Ovary (tissue), 7 donors: ENCODE measurements at regions not wholly inside any gene's neighbourhood (a gene's known extent, or its start where the extent isn't known, plus 50 kb on each side); places are given as distances from the start of the nearest gene placed in this dataset.
A peak's percentile ranks its signal among the peaks of the same experiment; 100 is the strongest.

Experiments used
- DNase-seq, 5 donors: peaks; one replicate each; pipeline ENCODE4 v3.0.0-alpha.2; 2019 to 2020
- H3K27ac ChIP-seq, 2 donors: fragments of 200-600 bp; one replicate each; pipeline versions ENCODE4 v1.5.1 to v1.8.0; 2019 to 2022
- H3K27me3 ChIP-seq: fragments of 200-600 bp; one replicate; pipeline ENCODE4 v1.8.0; 2022
- H3K36me3 ChIP-seq: fragments of 200-600 bp; sonication (generic); one replicate; pipeline ENCODE4 v1.5.1; 2019
- H3K4me1 ChIP-seq: one replicate; pipeline ENCODE4 v1.8.1; 2013; ENCODE audit warnings: mild to moderate bottlenecking, moderate library complexity; ENCODE audit not compliant: insufficient read depth
- H3K4me3 ChIP-seq: fragments of 200-600 bp; sonication (generic); one replicate; pipeline ENCODE4 v1.5.1; 2017
- H3K9me3 ChIP-seq, 2 donors: fragments of 200-600 bp in 1 of 2; sonication (generic) in 1 of 2; one replicate each; pipeline versions ENCODE4 v1.5.1 to v1.8.1; 2013 to 2019; ENCODE audit warnings: mild to moderate bottlenecking in 1 of 2, moderate library complexity in 1 of 2
- EP300 ChIP-seq: sonication (generic); formaldehyde crosslinking; IDR thresholded peaks from one replicate; pipeline ENCODE4 v1.6.1; 2017; ENCODE audit warnings: antibody characterized with exemption
- POLR2A ChIP-seq: fragments of 450-650 bp; IDR thresholded peaks from one replicate; pipeline ENCODE4 v1.6.1; 2017; ENCODE audit warnings: antibody characterized with exemption, mild to moderate bottlenecking, moderate library complexity
- WGBS, 3 donors: extraction: QIAGEN DNeasy Blood & Tissue Kit in 1 of 3; methylation state at CpG; one replicate each; pipeline versions ENCODE4 v1.1.5 to v1.1.7; 2013 to 2017; 5-methylcytosine and 5-hydroxymethylcytosine counted together
- intact Hi-C, 4 donors: fragments of 100-400 bp; cut with DNase I; formaldehyde crosslinking; loops; one replicate each; pipeline versions ENCODE4 v1.11.0 to v1.15.1; 2022 to 2023
- TF ChIP-seq, protein P1 (sequence below), 3 donors: fragments of 450-650 bp in 2 of 3; fragments of 200-600 bp in 1 of 3; IDR thresholded peaks; one replicate each; pipeline versions ENCODE4 v1.5.1 to v1.8.0; 2016 to 2022; ENCODE audit warnings: antibody characterized with exemption in 3 of 3, mild to moderate bottlenecking in 1 of 3
- donor health status: DM: no; HTN: no; CAD: no; lungs with moderate emphysema.
- donor health status: DM: no; HTN: no; CAD: no.
- donor health status: Bipolar disorder and iron deficiency.
- donor health status: DM: no; HTN: no; CAD: no.
- donor health status: DM: yes; HTN: yes; CAD: no.

DNA sequence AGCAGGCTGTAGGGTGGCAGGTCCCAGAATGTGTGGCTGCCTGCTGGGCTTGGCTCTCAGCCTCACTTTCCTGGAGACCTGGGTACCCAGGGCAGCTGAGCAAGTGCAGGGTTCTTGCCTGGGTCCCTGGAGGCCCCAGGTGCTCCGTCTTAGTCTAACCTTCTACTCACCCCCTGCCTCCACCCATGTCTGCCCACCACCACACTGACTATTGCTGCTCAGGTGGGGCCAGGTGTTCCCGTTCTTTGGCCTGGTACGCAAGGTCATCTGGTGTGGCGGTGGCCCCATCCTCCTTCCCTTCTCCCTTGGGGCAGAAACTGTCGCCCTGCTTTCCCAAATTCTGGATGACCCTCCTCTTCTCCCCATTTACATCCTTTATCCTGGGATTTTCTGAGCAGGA, 319.9 kb downstream of the TMEM121 start:
- intact Hi-C loops: no loop called here
- no peaks in the 10 kb centered on the region for H3K4me1 ChIP-seq
- TF ChIP-seq EP300: no peak
- TF ChIP-seq, protein P1, sequence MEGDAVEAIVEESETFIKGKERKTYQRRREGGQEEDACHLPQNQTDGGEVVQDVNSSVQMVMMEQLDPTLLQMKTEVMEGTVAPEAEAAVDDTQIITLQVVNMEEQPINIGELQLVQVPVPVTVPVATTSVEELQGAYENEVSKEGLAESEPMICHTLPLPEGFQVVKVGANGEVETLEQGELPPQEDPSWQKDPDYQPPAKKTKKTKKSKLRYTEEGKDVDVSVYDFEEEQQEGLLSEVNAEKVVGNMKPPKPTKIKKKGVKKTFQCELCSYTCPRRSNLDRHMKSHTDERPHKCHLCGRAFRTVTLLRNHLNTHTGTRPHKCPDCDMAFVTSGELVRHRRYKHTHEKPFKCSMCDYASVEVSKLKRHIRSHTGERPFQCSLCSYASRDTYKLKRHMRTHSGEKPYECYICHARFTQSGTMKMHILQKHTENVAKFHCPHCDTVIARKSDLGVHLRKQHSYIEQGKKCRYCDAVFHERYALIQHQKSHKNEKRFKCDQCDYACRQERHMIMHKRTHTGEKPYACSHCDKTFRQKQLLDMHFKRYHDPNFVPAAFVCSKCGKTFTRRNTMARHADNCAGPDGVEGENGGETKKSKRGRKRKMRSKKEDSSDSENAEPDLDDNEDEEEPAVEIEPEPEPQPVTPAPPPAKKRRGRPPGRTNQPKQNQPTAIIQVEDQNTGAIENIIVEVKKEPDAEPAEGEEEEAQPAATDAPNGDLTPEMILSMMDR (IDR thresholded peaks at IDR 0.05): no peak
- no peak for TF ChIP-seq POLR2A
- peak in 1 of 5 donors; percentile 1 for DNase-seq
- H3K36me3 ChIP-seq: no peaks in the 10 kb centered on the region
- no peaks in the 10 kb centered on the region for H3K9me3 ChIP-seq
- no peak overlapping the region for H3K27ac ChIP-seq
- H3K27me3 ChIP-seq: no peaks in the 10 kb centered on the region
- 78 to 93% (median 81%) methylated on average over 5 of the region's 5 CpGs for WGBS, 3 donors
- H3K4me3 ChIP-seq: no peak overlapping the region

DNA sequence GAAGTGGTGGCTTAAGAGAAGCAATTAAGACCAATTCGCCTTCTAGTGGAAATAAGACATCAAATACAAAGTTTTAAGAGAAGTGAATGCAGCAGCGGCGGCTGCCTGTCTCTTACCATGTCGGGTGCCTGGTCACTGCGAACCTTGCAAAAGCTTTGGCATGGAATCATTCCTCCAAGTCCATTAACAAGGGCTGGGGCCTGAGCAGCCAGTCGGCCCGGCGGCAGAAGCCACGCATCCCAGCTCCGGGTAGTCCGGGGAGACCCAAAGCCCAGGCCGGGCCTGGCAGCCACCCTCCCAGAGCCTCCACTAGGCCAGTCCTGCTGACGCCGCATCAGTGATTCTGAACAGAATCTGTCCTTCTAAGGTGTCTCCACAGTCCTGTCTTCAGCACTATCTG, 321.0 kb downstream of the TMEM121 start:
- intact Hi-C loops: no loop called here
- Histone ChIP-seq H3K27ac (no peak overlapping the region), H3K9me3 (no peaks in the 10 kb centered on the region), H3K36me3 (no peaks in the 10 kb centered on the region), H3K27me3 (no peaks in the 10 kb centered on the region), H3K4me1 (no peaks in the 10 kb centered on the region), H3K4me3 (no peak overlapping the region)
- DNase-seq: peak in 1 of 5 donors; percentile 1
- 88 to 95% (median 91%) methylated on average over 14 of the region's 14 CpGs for WGBS, 3 donors
- no peak for TF ChIP-seq EP300
- no peak for TF ChIP-seq POLR2A

DNA sequence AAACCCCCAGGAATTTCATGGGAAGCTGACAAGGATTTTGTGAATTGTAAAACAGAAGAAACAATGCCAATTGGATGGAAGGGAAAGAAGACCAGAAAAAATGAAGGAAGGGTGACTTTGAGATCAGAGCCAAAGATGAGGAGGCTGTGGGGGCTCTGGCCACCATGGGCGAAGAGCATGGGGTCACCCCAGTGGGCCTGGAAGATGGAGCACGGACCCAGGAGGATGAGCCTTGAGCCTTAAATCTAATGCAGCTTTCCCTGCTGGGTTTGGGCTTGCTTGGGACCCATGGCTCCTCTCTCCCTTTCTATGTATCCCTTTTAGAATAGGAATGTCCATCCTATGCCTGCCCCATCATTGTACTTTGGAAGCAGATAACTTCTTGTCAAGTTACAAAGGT, 322.2 kb downstream of the TMEM121 start:
- Histone ChIP-seq H3K4me1 (no peaks in the 10 kb centered on the region), H3K9me3 (no peaks in the 10 kb centered on the region), H3K27me3 (no peaks in the 10 kb centered on the region), H3K36me3 (no peaks in the 10 kb centered on the region), H3K4me3 (no peak overlapping the region), H3K27ac (no peak overlapping the region)
- intact Hi-C loops: no loop called here
- WGBS, 3 donors: 41 to 73% (median 49%) methylated on average over 2 of the region's 2 CpGs
- TF ChIP-seq POLR2A (no peak), EP300 (no peak)
- TF ChIP-seq, protein P1 (IDR thresholded peaks at IDR 0.05): no peak
- no peak for DNase-seq

DNA sequence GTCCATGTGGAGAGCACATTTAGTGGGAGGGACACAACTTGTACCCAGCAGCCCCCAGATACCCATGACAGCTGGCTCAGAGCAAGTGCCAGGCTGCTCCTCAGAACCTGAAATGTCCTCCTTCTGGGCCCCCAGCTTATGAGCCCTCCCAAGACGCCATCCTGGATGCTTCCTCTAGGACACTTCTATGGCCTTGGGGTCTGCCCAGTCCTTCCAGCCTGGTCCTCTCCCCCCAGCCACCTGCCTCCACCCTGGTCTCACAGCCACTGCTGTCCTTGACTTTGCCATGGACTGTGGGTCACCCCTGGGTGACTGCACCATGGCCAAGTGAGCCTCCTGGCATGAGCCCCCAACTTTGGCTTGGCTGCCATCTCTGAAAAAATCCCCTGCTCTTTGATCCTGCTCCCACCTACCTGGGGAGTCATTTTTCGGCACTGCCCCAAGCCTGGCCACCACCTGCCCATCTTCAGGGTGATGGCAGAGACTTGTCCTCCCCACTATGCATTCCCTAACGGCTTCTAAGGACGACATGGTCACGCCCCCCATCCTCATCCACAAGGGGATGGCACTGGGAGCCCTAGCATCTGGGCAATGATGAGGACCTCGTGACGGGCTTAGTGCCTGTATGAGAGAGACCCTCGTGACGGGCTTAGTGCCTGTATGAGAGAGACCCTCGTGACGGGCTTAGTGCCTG, 323.7 kb downstream of the TMEM121 start:
- Histone ChIP-seq H3K36me3 (no peaks in the 10 kb centered on the region), H3K9me3 (no peaks in the 10 kb centered on the region), H3K27ac (no peak overlapping the region), H3K4me1 (no peaks in the 10 kb centered on the region), H3K4me3 (no peak overlapping the region), H3K27me3 (no peaks in the 10 kb centered on the region)
- TF ChIP-seq EP300 (no peak), POLR2A (no peak)
- TF ChIP-seq, protein P1 (IDR thresholded peaks at IDR 0.05): no peak
- DNase-seq: peak in 2 of 5 donors; percentile 5 to 14
- intact Hi-C loops: no loop called here
- WGBS, 3 donors: 75 to 82% (median 75%) methylated on average over 8 to 11 of the region's 11 CpGs

DNA sequence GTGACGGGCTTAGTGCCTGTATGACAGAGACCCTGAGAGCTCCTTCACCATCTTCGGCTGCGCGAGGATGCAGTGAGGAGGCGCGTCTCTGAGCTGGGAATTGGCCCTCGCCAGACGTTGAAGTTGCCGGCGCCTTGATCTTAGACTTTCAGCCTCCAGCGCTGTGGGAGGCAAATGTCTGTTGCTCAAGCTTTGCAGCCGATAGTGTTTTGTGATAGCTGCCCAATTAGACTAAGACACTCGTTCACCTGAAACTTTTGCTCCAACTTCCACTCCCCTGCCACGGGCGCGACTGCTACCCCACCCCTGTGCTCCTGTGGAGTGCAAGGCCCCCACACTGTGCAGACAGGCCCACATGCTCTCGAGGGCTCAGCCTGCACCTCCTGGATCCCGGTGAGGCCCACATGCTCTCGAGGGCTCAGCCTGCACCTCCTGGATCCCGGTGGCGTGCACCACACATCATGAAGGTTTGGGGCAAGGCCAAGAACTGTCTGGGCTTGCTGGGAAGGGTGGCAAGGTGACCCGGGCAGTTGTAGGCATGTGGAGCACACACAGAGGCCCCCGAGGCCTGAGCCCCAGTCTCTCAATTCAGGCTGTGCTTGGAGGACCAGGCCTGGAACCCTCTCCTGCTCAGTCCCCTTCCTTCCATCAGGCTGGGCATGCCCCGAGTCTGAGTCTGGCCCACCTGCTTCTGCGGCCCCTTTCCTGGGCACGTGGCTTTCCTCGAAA, 324.6 kb downstream of the TMEM121 start:
- peak in 2 of 5 donors; percentile 2 to 12 for DNase-seq

More for the DNA sequence above, 324.6 kb downstream of the TMEM121 start:
- Histone ChIP-seq H3K27me3 (no peaks in the 10 kb centered on the region), H3K36me3 (no peaks in the 10 kb centered on the region), H3K4me3 (no peak overlapping the region), H3K4me1 (no peaks in the 10 kb centered on the region), H3K9me3 (no peaks in the 10 kb centered on the region), H3K27ac (no peak overlapping the region)
- WGBS, 3 donors: 83 to 91% (median 86%) methylated on average over 26 to 27 of the region's 27 CpGs
- TF ChIP-seq EP300 (no peak), POLR2A (no peak)
- TF ChIP-seq, protein P1 (IDR thresholded peaks at IDR 0.05): no peak
- intact Hi-C loops: no loop called here
